ENCODE measurements at regions not wholly inside any gene's neighbourhood (a gene's known extent, or its start where the extent isn't known, plus 50 kb on each side); places are given as distances from the start of the nearest gene placed in this dataset.

- TF ChIP-seq ZNF423 (tag by site-specific recombination; IDR thresholded peaks at IDR 0.05) (no peak), ZNF837 (tag by site-specific recombination; IDR thresholded peaks at IDR 0.05) (no peak), BCL11B (tag by site-specific recombination; IDR thresholded peaks at IDR 0.05; ENCODE audit: low read depth) (no peak), IKZF3 (tag by site-specific recombination; IDR thresholded peaks at IDR 0.05) (no peak), HOXA7 (CRISPR knock-in tag; IDR thresholded peaks at IDR 0.05; ENCODE audit: borderline replicate concordance) (no peak), ZNF19 (tag by site-specific recombination; IDR thresholded peaks at IDR 0.05; ENCODE audit: low read depth) (no peak), ZNF704 (tag by site-specific recombination; IDR thresholded peaks at IDR 0.05) (no peak)
These were observed 189.7 kb upstream of the DPP10 start (continued) for GRCh38 chr2:114252713-114253112.

GRCh38 chr2:114254875-114255274 lies 187.6 kb upstream of the DPP10 start:
- ChIA-PET CTCF (no interaction called here), POLR2A (no interaction called here)
- no peak overlapping the region for H3K27ac ChIP-seq (ENCODE audit: extremely low read depth, low read depth, low read length)
- no peaks in the 10 kb centered on the region for H3K4me1 ChIP-seq (ENCODE audit: control insufficient read depth, insufficient read depth, low read length)
- TF ChIP-seq ZNF391 (tag by site-specific recombination; IDR thresholded peaks at IDR 0.05; ENCODE audit: borderline replicate concordance, low read depth) (no peak), ZXDB (tag by site-specific recombination; IDR thresholded peaks at IDR 0.05) (no peak)
- no peaks in the 10 kb centered on the region for H3K9me3 ChIP-seq (ENCODE audit: control insufficient read depth, insufficient read depth, low read depth, low read length)
- no peaks in the 10 kb centered on the region for H3K36me3 ChIP-seq (ENCODE audit: control insufficient read depth in 2 of 2, insufficient read depth in 1 of 2, low read length in 2 of 2)
- H3K4me3 ChIP-seq (ENCODE audit: low read depth, low read length), result no peak overlapping the region

- no peaks in the 10 kb centered on the region for H3K4me1 ChIP-seq (ENCODE audit: control insufficient read depth, insufficient read depth, low read length)
- no peaks in the 10 kb centered on the region for H3K9me3 ChIP-seq (ENCODE audit: control insufficient read depth, insufficient read depth, low read depth, low read length)
- ChIA-PET POLR2A (no interaction called here), CTCF (no interaction called here)
- H3K4me3 ChIP-seq (ENCODE audit: low read depth, low read length), result no peak overlapping the region
- no peak overlapping the region for H3K27ac ChIP-seq (ENCODE audit: extremely low read depth, low read depth, low read length)
- no peak for TF ChIP-seq ZNF560 (tag by site-specific recombination; IDR thresholded peaks at IDR 0.05; ENCODE audit: borderline replicate concordance)
- no peak for TF ChIP-seq ZNF449 (tag by site-specific recombination; IDR thresholded peaks at IDR 0.05)
- TF ChIP-seq ZNF16 (tag by site-specific recombination; IDR thresholded peaks at IDR 0.05; ENCODE audit: low read depth), result no peak
- no peak for TF ChIP-seq GLI2 (tag by site-specific recombination; IDR thresholded peaks at IDR 0.05; ENCODE audit: borderline replicate concordance, low read depth)
- no peaks in the 10 kb centered on the region for H3K36me3 ChIP-seq (ENCODE audit: control insufficient read depth in 2 of 2, insufficient read depth in 1 of 2, low read length in 2 of 2)
These were observed 183.1 kb upstream of the DPP10 start for GRCh38 chr2:114259389-114259788.

GRCh38 chr2:114261366-114261765 lies 181.1 kb upstream of the DPP10 start:
- Histone ChIP-seq H3K36me3 (ENCODE audit: control insufficient read depth in 2 of 2, insufficient read depth in 1 of 2, low read length in 2 of 2) (no peaks in the 10 kb centered on the region), H3K4me3 (ENCODE audit: low read depth, low read length) (no peak overlapping the region), H3K9me3 (ENCODE audit: control insufficient read depth, insufficient read depth, low read depth, low read length) (no peaks in the 10 kb centered on the region), H3K27ac (ENCODE audit: extremely low read depth, low read depth, low read length) (no peak overlapping the region), H3K4me1 (ENCODE audit: control insufficient read depth, insufficient read depth, low read length) (no peaks in the 10 kb centered on the region)
- CTCF ChIA-PET, result no interaction called here
- POLR2A ChIA-PET, result no interaction called here
- TF ChIP-seq KLF10 (tag by site-specific recombination; IDR thresholded peaks at IDR 0.05) (no peak), ZBTB44 (tag by site-specific recombination; IDR thresholded peaks at IDR 0.05) (no peak), CTCF (tag by site-specific recombination; IDR thresholded peaks at IDR 0.05) (no peak), PRDM6 (tag by site-specific recombination; IDR thresholded peaks at IDR 0.05) (no peak), ZSCAN4 (tag by site-specific recombination; IDR thresholded peaks at IDR 0.05) (no peak), ZNF2 (tag by site-specific recombination; IDR thresholded peaks at IDR 0.05) (no peak), ZNF501 (tag by site-specific recombination; IDR thresholded peaks at IDR 0.05) (no peak), ZBTB48 (tag by site-specific recombination; IDR thresholded peaks at IDR 0.05) (no peak), GFI1B (tag by site-specific recombination; IDR thresholded peaks at IDR 0.05) (no peak), ZNF404 (tag by site-specific recombination; IDR thresholded peaks at IDR 0.05) (no peak)

Measured in HEK293 (cell line).